GM12891 (cell line): ENCODE measurements at regions not wholly inside any gene's neighbourhood (a gene's known extent, or its start where the extent isn't known, plus 50 kb on each side); places are given as distances from the start of the nearest gene placed in this dataset.

Experiments
- POLR2A ChIP-seq: IDR thresholded peaks from 2 replicates; pipeline ENCODE4 v1.6.1; 2011; ENCODE audit warnings: low read depth, low read length, control low read depth
- POLR2AphosphoS5 ChIP-seq: IDR thresholded peaks from 2 replicates; pipeline ENCODE4 v1.6.1; 2011; ENCODE audit warnings: low read depth, low read length, control low read depth
- SPI1 ChIP-seq: IDR thresholded peaks from 2 replicates; pipeline ENCODE4 v1.6.1; 2011; ENCODE audit warnings: low read depth, low read length, control low read depth

- no peak for TF ChIP-seq POLR2A
- no peak for TF ChIP-seq SPI1
- no peak for TF ChIP-seq POLR2AphosphoS5
Observed at GRCh38 chr4:82267506-82267905, 106.3 kb downstream of the HNRNPD start.
